NOMO-1 treated with DMSO at 0.1 percent for 48 hours (cell line): ENCODE measurements at regions not wholly inside any gene's neighbourhood (a gene's known extent, or its start where the extent isn't known, plus 50 kb on each side); places are given as distances from the start of the nearest gene placed in this dataset.
"Not testable (repeated sequence)": the region's sequence is repeated elsewhere in the genome, so short reads cannot be mapped to it uniquely, and the experiment has no call there.

Experiments used
- DNase-seq: peaks from one replicate; lab custom pipeline; 2025; ENCODE audit not compliant: unreplicated experiment; lab: John Stamatoyannopoulos, UW

DNA sequence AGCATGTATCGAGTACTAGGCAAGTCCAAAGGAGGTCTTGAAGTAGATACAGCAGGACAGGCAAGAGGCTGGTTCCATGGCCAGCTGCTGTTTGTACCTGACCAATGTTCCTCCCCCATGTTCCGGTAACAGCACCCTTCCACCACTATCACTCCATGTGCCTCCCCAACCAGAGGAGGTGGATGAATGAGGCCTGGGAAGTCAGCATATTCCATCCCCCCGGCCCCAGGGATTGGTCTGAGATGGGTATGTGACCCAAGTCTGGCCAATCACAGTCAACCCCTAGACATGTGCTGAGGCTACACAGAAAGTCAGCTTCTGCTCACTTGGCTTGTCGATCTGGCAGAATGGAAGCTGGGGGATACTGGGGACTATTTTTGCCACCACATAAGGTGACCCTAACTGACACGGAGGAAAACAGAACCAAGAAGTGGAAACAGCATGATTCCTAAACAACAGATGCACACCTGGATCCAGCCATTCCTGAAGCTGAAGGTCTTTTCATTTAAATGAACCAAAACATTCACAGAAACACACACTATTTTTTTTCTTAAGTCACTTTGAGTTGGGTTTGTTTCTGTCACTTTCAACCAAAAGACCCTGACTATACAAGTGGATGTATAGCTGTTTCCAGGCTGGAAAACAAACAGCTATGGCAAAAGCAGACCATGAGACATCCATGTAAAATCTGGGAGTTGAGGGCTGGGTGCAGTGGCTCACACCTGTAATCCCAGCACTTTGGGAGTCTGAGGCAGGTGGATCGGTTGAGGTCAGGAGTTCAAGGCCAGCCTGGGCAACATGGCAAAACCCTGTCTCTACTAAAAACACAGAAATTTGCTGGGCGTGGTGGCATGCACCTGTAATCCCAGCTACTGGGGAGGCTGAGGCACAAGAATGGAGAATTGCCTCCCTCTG, 70.4 kb upstream of the PTPN1 start:
- no peak for DNase-seq

- no peak for DNase-seq
Observed at GRCh38 chr20:50442512-50442911, 67.7 kb upstream of the PTPN1 start.

GRCh38 chr20:50445354-50446151, 64.6 kb upstream of the PTPN1 start:
- DNase-seq, result peak; percentile 36

DNA sequence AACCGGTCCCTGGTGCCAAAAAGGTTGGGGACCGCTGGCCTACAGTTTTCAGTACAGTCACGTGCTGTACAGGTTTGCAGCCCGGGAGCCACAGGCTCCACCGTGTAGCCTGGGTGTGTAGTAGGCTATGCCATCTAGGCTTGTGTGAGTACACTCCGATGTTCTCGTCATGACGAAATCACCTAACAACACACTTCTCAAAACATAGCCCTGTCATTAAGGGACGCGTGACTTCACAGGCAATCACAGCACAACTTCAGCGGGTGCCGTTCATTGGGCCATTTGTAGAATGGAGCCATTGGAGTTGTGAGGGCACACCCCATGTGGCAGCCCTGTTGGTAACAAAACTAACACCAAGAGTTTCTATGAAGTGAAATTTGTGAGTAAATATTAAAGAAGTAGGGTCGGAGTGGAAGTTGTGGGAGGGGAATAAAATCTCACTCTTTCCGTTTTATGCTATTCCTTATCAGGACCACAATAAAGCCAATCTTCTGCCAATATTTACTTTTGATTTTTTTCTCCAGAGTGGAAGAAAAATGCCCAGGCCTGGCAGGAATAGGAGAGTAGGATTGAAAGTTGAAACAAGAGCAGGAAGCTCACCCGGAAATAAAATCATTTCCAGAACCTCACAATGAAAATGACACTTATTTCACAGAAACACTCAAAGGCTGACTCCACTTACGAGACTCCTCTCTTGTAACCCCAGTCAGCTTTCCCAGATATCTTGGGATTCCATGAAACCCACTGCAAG, 63.7 kb upstream of the PTPN1 start:
- peak; percentile 33 for DNase-seq

GRCh38 chr20:50447102-50447804, 62.9 kb upstream of the PTPN1 start:
- no peak for DNase-seq

DNA sequence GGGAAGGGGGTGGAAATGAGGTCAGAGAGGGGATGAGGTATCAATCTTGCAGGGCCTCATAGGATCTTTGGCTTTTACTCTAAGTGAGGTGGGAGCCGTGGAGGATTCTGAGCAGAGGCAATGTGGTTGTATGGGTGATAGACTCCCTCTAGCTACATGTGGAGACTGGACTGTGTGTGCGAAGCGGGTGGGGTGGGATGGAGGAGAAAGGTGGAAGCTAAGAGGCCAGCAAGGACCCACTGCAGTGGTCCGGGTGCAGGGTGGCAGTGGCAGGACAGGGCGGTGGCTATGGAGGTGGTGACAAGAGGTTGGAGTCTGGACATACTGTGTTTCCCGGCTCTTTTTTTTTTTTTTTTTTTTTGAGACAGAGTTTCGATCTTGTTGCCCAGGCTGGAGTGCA, 62.4 kb upstream of the PTPN1 start:
- DNase-seq, result no peak

- not testable (repeated sequence) for DNase-seq
Observed at GRCh38 chr20:50448625-50449403, 61.4 kb upstream of the PTPN1 start.

- no peak for DNase-seq
Observed at GRCh38 chr20:50449738-50450492, 60.3 kb upstream of the PTPN1 start.

- no peak for DNase-seq
Observed at GRCh38 chr20:50450493-50450826, 59.7 kb upstream of the PTPN1 start.

GRCh38 chr20:50450881-50451752, 59.1 kb upstream of the PTPN1 start:
- peak; percentile 82 for DNase-seq

DNA sequence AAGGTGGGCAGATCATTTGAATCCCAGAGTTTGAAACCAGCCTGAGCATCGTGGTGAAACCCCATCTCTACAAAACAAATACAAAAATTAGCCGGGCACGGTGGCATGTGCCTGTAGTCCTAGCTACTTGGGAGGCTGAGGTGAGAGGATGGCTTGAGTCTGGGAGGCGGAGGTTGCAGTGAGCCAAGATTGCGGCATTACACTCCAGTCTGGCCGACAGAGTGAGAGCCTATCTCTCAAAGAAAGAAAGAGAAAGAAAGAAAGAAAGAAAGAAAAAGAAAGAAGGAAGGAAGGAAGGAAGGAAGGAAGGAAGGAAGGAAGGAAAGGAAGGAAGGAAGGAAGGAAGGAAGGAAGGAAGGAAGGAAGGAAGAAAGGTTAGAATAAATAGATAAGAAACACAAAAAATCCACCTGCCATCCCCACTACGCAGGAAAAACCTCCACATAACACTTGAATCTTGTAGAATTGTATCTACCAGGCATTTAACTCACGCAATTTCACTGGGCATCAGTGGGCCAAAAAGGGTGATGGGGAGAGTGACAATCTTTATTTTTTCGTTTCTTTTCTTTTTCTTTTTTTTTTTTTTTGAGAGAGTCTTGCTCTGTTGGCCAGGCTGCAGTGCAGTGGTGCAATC, 58.3 kb upstream of the PTPN1 start:
- DNase-seq, result not testable (repeated sequence)

GRCh38 chr20:50453533-50454244, 56.5 kb upstream of the PTPN1 start:
- no peak for DNase-seq

DNA sequence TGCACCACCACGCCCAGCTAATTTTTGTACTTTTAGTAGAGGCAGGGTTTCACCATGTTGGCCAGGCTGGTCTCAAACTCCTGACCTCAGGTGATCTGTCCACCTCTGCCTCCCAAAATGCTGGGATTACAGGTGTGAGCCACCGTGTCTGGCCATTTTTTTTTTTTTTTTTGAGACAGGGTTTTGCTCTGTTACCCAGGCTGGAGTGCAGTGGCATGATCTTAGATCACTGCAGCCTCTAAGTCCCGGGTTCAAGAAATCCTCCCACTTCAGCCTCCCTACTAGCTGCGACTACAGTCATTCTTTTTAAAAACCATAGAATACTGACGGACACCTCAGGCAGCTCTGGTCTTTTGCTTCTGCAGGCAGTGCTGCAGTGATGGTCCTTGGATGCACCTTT, 54.9 kb upstream of the PTPN1 start:
- not testable (repeated sequence) for DNase-seq

DNA sequence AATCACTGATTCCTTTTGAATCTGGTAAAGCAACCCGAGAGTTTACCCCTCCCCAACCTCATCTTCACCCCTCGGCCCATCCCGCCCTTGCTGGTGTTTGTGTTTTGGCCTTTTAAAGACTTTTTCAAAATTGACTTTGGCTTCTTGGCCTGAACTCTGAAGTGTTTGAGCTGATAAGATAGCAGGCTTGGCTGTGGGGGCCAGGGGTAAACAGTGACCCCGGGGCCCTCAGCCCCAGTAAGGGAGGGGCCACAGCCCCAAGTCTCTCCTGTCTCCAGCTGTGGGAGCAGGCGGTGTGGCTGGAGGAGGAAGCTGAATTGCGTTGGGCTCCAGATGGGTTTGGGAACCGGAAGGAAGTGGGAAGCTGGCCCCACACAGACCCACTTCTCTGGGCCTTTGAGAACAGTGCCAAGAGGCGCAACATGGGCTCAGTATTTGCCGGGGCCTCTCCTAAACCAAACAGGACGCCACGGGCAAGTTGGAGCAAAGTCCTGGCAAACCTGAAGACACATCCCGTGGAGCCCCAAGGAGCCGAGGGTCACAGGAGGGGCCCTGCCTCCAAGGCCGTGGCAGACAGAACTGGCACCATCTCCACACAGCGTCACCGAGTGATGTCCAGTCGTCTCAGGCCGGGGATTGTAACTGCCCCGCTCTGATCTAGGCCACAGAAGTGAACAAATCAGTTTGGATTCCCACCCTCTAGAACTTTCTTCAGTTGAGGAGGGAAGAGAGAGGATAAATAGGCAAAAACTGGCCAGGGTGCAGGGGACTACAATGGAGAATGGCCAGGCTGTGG, 54.3 kb upstream of the PTPN1 start:
- DNase-seq, result no peak

GRCh38 chr20:50456452-50457324, 53.5 kb upstream of the PTPN1 start:
- no peak for DNase-seq
